Cardiac muscle cell (in vitro differentiated cells and primary cell): ENCODE measurements at regions not wholly inside any gene's neighbourhood (a gene's known extent, or its start where the extent isn't known, plus 50 kb on each side); places are given as distances from the start of the nearest gene placed in this dataset.

Experiments used
- DNase-seq, 2 donors: peaks; one replicate each; pipeline versions ENCODE4 v3.0.0 to v3.0.0-alpha.2; 2010 to 2017; ENCODE audit warnings: low read depth in 1 of 2, low spot score in 1 of 2
- H3K27ac ChIP-seq: fragments of 200-600 bp; sonication (generic); 2 replicates; pipeline ENCODE4 v1.5.1; 2016
- H3K27me3 ChIP-seq: fragments of 200-600 bp; sonication (generic); 2 replicates; pipeline ENCODE4 v1.6.0; 2016; ENCODE audit warnings: control low read depth
- H3K36me3 ChIP-seq: fragments of 200-600 bp; sonication (generic); 2 replicates; pipeline ENCODE4 v1.5.1; 2016; ENCODE audit warnings: control low read depth
- H3K4me1 ChIP-seq: fragments of 200-600 bp; sonication (generic); 2 replicates; pipeline ENCODE4 v1.8.1; 2017; ENCODE audit warnings: low read depth, mild to moderate bottlenecking, mixed run types
- H3K4me3 ChIP-seq: fragments of 200-600 bp; sonication (generic); 2 replicates; pipeline ENCODE4 v1.5.1; 2016; ENCODE audit warnings: mild to moderate bottlenecking
- H3K9me3 ChIP-seq: fragments of 200-600 bp; sonication (generic); 2 replicates; pipeline ENCODE4 v1.5.1; 2017; ENCODE audit warnings: low read depth, mild to moderate bottlenecking, control low read depth
- TF ChIP-seq, protein P1 (sequence below): IDR thresholded peaks from 2 replicates; pipeline ENCODE4 v1.5.1; 2012; ENCODE audit warnings: low read depth, mild to moderate bottlenecking, low read length

DNA sequence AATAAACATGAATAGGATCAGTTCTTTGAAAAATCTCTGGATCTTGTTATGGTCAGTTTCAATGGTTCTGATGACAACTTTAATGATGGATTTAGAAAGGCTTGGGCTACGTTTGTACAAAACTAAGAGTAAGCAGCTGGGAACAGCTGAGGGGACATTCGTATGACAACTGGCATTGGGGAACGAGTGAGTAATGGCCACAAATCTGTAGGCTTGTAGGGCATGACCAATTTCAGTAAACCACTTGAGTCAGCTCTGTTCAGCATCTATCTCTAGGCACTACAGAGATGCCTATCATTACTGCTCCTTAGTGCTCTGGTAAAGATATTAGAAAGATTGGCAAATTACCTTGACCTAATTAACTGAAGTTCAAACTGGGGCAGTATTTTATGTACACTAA, 1375.6 kb downstream of the EPHA7 start:
- Histone ChIP-seq H3K4me3 (no peak overlapping the region), H3K9me3 (no peaks in the 10 kb centered on the region), H3K27me3 (no peaks in the 10 kb centered on the region), H3K4me1 (peaks cover 5% of the 10 kb centered on the region), H3K36me3 (no peaks in the 10 kb centered on the region), H3K27ac (no peak overlapping the region)
- DNase-seq = peak in 1 of 2 donors; percentile 53
- TF ChIP-seq, protein P1, sequence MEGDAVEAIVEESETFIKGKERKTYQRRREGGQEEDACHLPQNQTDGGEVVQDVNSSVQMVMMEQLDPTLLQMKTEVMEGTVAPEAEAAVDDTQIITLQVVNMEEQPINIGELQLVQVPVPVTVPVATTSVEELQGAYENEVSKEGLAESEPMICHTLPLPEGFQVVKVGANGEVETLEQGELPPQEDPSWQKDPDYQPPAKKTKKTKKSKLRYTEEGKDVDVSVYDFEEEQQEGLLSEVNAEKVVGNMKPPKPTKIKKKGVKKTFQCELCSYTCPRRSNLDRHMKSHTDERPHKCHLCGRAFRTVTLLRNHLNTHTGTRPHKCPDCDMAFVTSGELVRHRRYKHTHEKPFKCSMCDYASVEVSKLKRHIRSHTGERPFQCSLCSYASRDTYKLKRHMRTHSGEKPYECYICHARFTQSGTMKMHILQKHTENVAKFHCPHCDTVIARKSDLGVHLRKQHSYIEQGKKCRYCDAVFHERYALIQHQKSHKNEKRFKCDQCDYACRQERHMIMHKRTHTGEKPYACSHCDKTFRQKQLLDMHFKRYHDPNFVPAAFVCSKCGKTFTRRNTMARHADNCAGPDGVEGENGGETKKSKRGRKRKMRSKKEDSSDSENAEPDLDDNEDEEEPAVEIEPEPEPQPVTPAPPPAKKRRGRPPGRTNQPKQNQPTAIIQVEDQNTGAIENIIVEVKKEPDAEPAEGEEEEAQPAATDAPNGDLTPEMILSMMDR = no peak

DNA sequence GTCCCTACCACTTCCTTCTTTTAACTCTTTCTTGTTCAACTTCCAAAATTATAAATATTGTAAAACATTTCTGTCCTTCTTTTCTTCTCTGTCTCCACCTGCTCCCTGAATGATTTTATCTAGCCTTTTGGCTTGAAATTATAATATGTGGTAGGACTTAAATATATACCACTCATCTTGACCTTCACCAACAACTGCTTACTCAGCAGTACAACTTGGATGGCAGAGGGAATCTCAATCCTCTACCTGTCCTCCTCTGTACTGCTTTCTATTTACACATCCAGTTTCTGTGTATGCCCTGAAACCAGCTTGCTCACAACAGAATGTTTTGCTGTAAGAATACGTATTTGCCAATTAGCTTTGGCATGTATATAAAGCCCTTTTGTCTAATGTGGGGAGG, 1392.5 kb downstream of the EPHA7 start:
- Histone ChIP-seq H3K9me3 (no peaks in the 10 kb centered on the region), H3K27me3 (no peaks in the 10 kb centered on the region), H3K4me3 (no peak overlapping the region), H3K36me3 (no peaks in the 10 kb centered on the region), H3K4me1 (no peaks in the 10 kb centered on the region), H3K27ac (no peak overlapping the region)
- TF ChIP-seq, protein P1 = no peak
- no peak for DNase-seq

DNA sequence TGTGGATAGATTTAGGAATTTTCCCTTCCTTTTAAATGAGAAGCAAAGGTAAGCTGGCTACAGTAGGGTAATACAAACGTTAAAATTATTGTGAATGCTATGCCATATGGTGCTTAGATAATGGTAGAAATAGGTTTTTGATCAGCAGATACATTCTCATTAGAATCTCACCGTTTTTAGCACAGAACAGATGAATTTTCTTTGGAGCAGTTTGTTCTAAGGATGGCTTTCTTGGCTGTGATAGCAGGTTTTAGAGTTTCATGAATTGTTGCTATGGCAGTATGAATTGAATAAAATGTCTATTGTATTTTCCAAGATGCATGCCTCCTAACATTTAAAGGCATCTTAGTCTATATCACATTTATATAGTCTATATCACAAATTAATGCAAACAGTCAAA, 1394.5 kb downstream of the EPHA7 start:
- Histone ChIP-seq H3K4me1 (no peaks in the 10 kb centered on the region), H3K9me3 (no peaks in the 10 kb centered on the region), H3K36me3 (no peaks in the 10 kb centered on the region), H3K27me3 (no peaks in the 10 kb centered on the region), H3K4me3 (no peak overlapping the region), H3K27ac (no peak overlapping the region)
- DNase-seq = no peak
- TF ChIP-seq, protein P1 = no peak

DNA sequence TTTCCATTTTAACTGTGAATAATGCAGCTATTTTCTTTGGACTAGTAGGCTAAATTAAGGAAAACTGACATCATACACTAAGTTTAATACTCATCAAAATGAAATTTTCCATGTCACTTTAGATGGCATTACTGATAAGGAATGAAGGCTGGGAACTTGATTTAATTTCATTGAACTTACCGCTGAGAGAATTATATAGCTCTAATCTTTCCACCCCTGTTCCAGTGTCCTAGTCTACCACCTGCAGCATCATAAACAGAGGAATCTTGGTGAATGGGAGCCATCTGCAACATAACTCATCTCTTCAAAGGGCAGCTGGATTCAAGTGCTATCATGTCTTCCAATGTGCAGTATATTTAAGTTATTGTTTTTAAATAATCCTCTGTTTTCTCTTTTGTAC, 1395.2 kb downstream of the EPHA7 start:
- no peak overlapping the region for H3K27ac ChIP-seq
- no peak for DNase-seq
- TF ChIP-seq, protein P1 = no peak

DNA sequence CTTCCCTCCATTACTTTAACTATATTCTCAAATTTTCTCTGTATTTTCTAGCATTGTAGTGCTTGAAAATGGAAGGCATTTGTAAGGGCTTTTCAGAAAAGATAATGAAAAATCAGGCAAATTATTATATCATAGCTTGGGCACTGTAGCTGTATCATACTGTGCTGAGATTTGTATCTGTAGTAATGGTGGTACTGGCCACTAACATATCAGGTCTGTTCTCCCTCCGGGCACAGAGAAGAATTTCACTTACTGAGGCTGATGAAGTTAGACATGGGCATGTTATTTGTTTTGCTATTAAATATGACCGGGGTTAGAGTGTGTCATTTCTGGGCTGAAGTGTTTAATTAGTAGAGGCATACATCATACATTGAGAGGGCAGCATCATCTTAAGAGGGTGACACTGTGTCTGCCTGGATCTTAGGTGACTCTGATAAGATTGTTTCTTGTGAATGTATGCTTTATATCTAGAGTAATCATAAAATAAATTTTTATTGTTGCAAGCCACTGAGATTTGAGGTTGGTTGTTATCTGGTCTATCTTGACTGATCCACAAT, 1395.9 kb downstream of the EPHA7 start:
- DNase-seq = no peak
- H3K36me3 ChIP-seq = no peaks in the 10 kb centered on the region

More for the DNA sequence above, 1395.2 kb downstream of the EPHA7 start:
- Histone ChIP-seq H3K4me3 (no peak overlapping the region), H3K36me3 (no peaks in the 10 kb centered on the region), H3K27me3 (no peaks in the 10 kb centered on the region), H3K9me3 (no peaks in the 10 kb centered on the region), H3K4me1 (no peaks in the 10 kb centered on the region)

More for the DNA sequence above, 1395.9 kb downstream of the EPHA7 start:
- Histone ChIP-seq H3K27ac (no peak overlapping the region), H3K4me1 (no peaks in the 10 kb centered on the region), H3K4me3 (no peak overlapping the region), H3K9me3 (no peaks in the 10 kb centered on the region), H3K27me3 (no peaks in the 10 kb centered on the region)
- TF ChIP-seq, protein P1 = no peak
